Nucleus accumbens (tissue), 56 donors: ENCODE measurements at regions not wholly inside any gene's neighbourhood (a gene's known extent, or its start where the extent isn't known, plus 50 kb on each side); places are given as distances from the start of the nearest gene placed in this dataset.
A peak's percentile ranks its signal among the peaks of the same experiment; 100 is the strongest.

Experiments used
- DNase-seq, 56 donors: peaks; one replicate each; lab custom pipeline; 2025; lab: John Stamatoyannopoulos, UW

- peak in 1 of 56 donors; percentile 9 for DNase-seq
These were observed 599.6 kb downstream of the CCDC171 start for GRCh38 chr9:16152276-16153101.

GRCh38 chr9:16153221-16153620, 600.4 kb downstream of the CCDC171 start:
- DNase-seq = no peak

GRCh38 chr9:16153741-16154140, 600.9 kb downstream of the CCDC171 start:
- no peak for DNase-seq

GRCh38 chr9:16154521-16155078, 601.8 kb downstream of the CCDC171 start:
- peak in 6 of 56 donors; percentile 7 to 32 (median 18) for DNase-seq

GRCh38 chr9:16155878-16156277, 603.0 kb downstream of the CCDC171 start:
- no peak for DNase-seq

- DNase-seq = no peak
These were observed 604.4 kb downstream of the CCDC171 start for GRCh38 chr9:16157216-16157615.

- no peak for DNase-seq
These were observed 604.8 kb downstream of the CCDC171 start for GRCh38 chr9:16157651-16158050.

GRCh38 chr9:16158093-16158492, 605.2 kb downstream of the CCDC171 start:
- no peak for DNase-seq

GRCh38 chr9:16161483-16161882, 608.6 kb downstream of the CCDC171 start:
- no peak for DNase-seq

- DNase-seq = no peak
These were observed 617.3 kb downstream of the CCDC171 start for GRCh38 chr9:16170119-16170518.

- DNase-seq = no peak
These were observed 619.1 kb downstream of the CCDC171 start for GRCh38 chr9:16171911-16172310.

GRCh38 chr9:16172796-16173195, 620.0 kb downstream of the CCDC171 start:
- DNase-seq = no peak

GRCh38 chr9:16174915-16175314, 622.1 kb downstream of the CCDC171 start:
- DNase-seq = no peak

- DNase-seq = no peak
These were observed 622.6 kb downstream of the CCDC171 start for GRCh38 chr9:16175461-16175860.

GRCh38 chr9:16178294-16178693, 625.5 kb downstream of the CCDC171 start:
- DNase-seq = no peak

- no peak for DNase-seq
These were observed 626.7 kb downstream of the CCDC171 start for GRCh38 chr9:16179566-16179965.

GRCh38 chr9:16180091-16180490, 627.2 kb downstream of the CCDC171 start:
- no peak for DNase-seq

GRCh38 chr9:16180546-16180945, 627.7 kb downstream of the CCDC171 start:
- DNase-seq = no peak

GRCh38 chr9:16181539-16181938, 628.7 kb downstream of the CCDC171 start:
- no peak for DNase-seq

- DNase-seq = no peak
These were observed 629.9 kb downstream of the CCDC171 start for GRCh38 chr9:16182784-16183183.

GRCh38 chr9:16184964-16185646, 632.3 kb downstream of the CCDC171 start:
- no peak for DNase-seq

GRCh38 chr9:16191191-16191590, 638.3 kb downstream of the CCDC171 start:
- no peak for DNase-seq
